GM23338 (cell line): ENCODE measurements at regions not wholly inside any gene's neighbourhood (a gene's known extent, or its start where the extent isn't known, plus 50 kb on each side); places are given as distances from the start of the nearest gene placed in this dataset.

Experiments
- ATAC-seq: fragments of 200-7000 bp; cut with Tn5 transposase; 3 replicates; pipeline ENCODE4 v1.9.1; 2020
- DNase-seq: peaks from one replicate; pipeline ENCODE4 v3.0.0-alpha.2; 2015; ENCODE audit warnings: low spot score
- H2AFZ ChIP-seq: fragments of 200-600 bp; sonication (generic); 2 replicates; pipeline ENCODE4 v1.8.0; 2016; ENCODE audit warnings: antibody characterized with exemption, mild to moderate bottlenecking, moderate library complexity
- H3F3A ChIP-seq: fragments of 200-600 bp; sonication (generic); replicated peaks from 2 replicates; pipeline ENCODE4 v1.8.0; 2017; ENCODE audit warnings: antibody characterized with exemption, mixed run types, low read depth
- H3K27ac ChIP-seq: fragments of 200-600 bp; sonication (generic); 2 replicates; pipeline ENCODE4 v1.6.1; 2016; ENCODE audit warnings: low read depth
- H3K27me3 ChIP-seq: fragments of 200-600 bp; sonication (generic); 2 replicates; pipeline ENCODE4 v1.8.0; 2016; ENCODE audit warnings: mild to moderate bottlenecking, mixed run types, moderate library complexity; ENCODE audit not compliant: insufficient read depth
- H3K36me3 ChIP-seq: fragments of 200-600 bp; sonication (generic); 2 replicates; pipeline ENCODE4 v1.8.0; 2016; ENCODE audit warnings: mild to moderate bottlenecking; ENCODE audit not compliant: insufficient read depth
- H3K4me1 ChIP-seq: fragments of 200-600 bp; sonication (generic); 2 replicates; pipeline ENCODE4 v1.8.0; 2016; ENCODE audit warnings: mild to moderate bottlenecking, moderate library complexity; ENCODE audit not compliant: insufficient read depth
- H3K4me2 ChIP-seq: fragments of 200-600 bp; sonication (generic); 2 replicates; pipeline ENCODE4 v1.7.1; 2017; ENCODE audit warnings: mixed run types
- H3K4me3 ChIP-seq: fragments of 200-600 bp; sonication (generic); 2 replicates; pipeline ENCODE4 v1.6.1; 2016; ENCODE audit warnings: mixed run types
- H3K79me2 ChIP-seq: fragments of 200-600 bp; sonication (generic); replicated peaks from 2 replicates; pipeline ENCODE4 v1.8.0; 2017; ENCODE audit warnings: mild to moderate bottlenecking; ENCODE audit not compliant: insufficient read depth
- H3K9me2 ChIP-seq: fragments of 200-600 bp; sonication (generic); 2 replicates; pipeline ENCODE4 v1.8.0; 2017; ENCODE audit not compliant: insufficient read depth
- H4K20me1 ChIP-seq: fragments of 200-600 bp; sonication (generic); replicated peaks from 2 replicates; pipeline ENCODE4 v1.8.0; 2017; ENCODE audit warnings: mild to moderate bottlenecking; ENCODE audit not compliant: insufficient read depth
- H3K27ac Mint-ChIP-seq: 2 replicates; pipeline ENCODE4 v1.8.0; 2020; ENCODE audit warnings: inconsistent platforms, mild to moderate bottlenecking, moderate library complexity, mixed read lengths
- H3K27me3 Mint-ChIP-seq: 3 replicates; pipeline ENCODE4 v1.8.0; 2022; ENCODE audit warnings: low read depth, mild to moderate bottlenecking, moderate library complexity, mixed read lengths, inconsistent platforms; ENCODE audit not compliant: insufficient read depth, poor library complexity
- H3K36me3 Mint-ChIP-seq: 3 replicates; pipeline ENCODE4 v1.8.0; 2021; ENCODE audit warnings: low read depth, mild to moderate bottlenecking, inconsistent platforms, moderate library complexity, mixed read lengths
- H3K4me1 Mint-ChIP-seq: 3 replicates; pipeline ENCODE4 v1.8.0; 2020; ENCODE audit warnings: mild to moderate bottlenecking, inconsistent platforms, mixed read lengths
- H3K4me3 Mint-ChIP-seq: 3 replicates; pipeline ENCODE4 v1.8.0; 2021; ENCODE audit warnings: moderate library complexity, mild to moderate bottlenecking, inconsistent platforms, mixed read lengths
- H3K9me3 Mint-ChIP-seq: 3 replicates; pipeline ENCODE4 v1.8.0; 2020; ENCODE audit warnings: moderate library complexity, mild to moderate bottlenecking, inconsistent platforms, mixed read lengths
- CREB1 ChIP-seq: fragments of 250-450 bp; sonication (Bioruptor Pico); IDR thresholded peaks from 2 replicates; pipeline ENCODE4 v1.5.0; 2020; ENCODE audit warnings: low read depth, mild to moderate bottlenecking, moderate library complexity
- EZH2phosphoT487 ChIP-seq: fragments of 200-600 bp; sonication (generic); IDR thresholded peaks from one replicate; pipeline ENCODE4 v1.8.1; 2018; ENCODE audit warnings: antibody characterized with exemption; ENCODE audit not compliant: unreplicated experiment
- JUNB ChIP-seq: IDR thresholded peaks from one replicate; pipeline ENCODE4 v1.6.1; 2016; ENCODE audit warnings: antibody characterized with exemption; ENCODE audit not compliant: unreplicated experiment
- POLR2AphosphoS5 ChIP-seq: IDR thresholded peaks from 2 replicates; pipeline ENCODE4 v1.6.1; 2016; ENCODE audit warnings: antibody characterized with exemption, low read depth
- STAT1 ChIP-seq: IDR thresholded peaks from one replicate; pipeline ENCODE4 v1.6.1; 2016; ENCODE audit warnings: antibody characterized with exemption; ENCODE audit not compliant: unreplicated experiment
- ZNF114 ChIP-seq: fragments of 250-450 bp; sonication (Bioruptor Pico); IDR thresholded peaks from 2 replicates; pipeline ENCODE4 v1.5.0; 2020; ENCODE audit warnings: mild to moderate bottlenecking, moderate library complexity
- TF ChIP-seq, protein P1 (sequence below): fragments of 250-450 bp; sonication (Bioruptor Pico); IDR thresholded peaks from 2 replicates; pipeline ENCODE4 v1.5.0; 2020; ENCODE audit warnings: mild to moderate bottlenecking, moderate library complexity
- TF ChIP-seq, protein P2 (sequence below), 2 experiments: fragments of 200-600 bp in 1 of 2; sonication (generic) in 1 of 2; conservative IDR thresholded peaks; 2 replicates each; pipeline versions ENCODE4 v1.5.1 to v1.6.1; 2016 to 2017; ENCODE audit warnings: antibody characterized with exemption in 2 of 2, low read depth in 2 of 2, mild to moderate bottlenecking in 2 of 2, moderate library complexity in 1 of 2
- TF ChIP-seq, protein P3 (sequence below): IDR thresholded peaks from 2 replicates; pipeline ENCODE4 v1.6.1; 2016; ENCODE audit warnings: antibody characterized with exemption

GRCh38 chr2:180505203-180505602 is 475.2 kb upstream of the UBE2E3 start (continued):
- TF ChIP-seq, protein P1, sequence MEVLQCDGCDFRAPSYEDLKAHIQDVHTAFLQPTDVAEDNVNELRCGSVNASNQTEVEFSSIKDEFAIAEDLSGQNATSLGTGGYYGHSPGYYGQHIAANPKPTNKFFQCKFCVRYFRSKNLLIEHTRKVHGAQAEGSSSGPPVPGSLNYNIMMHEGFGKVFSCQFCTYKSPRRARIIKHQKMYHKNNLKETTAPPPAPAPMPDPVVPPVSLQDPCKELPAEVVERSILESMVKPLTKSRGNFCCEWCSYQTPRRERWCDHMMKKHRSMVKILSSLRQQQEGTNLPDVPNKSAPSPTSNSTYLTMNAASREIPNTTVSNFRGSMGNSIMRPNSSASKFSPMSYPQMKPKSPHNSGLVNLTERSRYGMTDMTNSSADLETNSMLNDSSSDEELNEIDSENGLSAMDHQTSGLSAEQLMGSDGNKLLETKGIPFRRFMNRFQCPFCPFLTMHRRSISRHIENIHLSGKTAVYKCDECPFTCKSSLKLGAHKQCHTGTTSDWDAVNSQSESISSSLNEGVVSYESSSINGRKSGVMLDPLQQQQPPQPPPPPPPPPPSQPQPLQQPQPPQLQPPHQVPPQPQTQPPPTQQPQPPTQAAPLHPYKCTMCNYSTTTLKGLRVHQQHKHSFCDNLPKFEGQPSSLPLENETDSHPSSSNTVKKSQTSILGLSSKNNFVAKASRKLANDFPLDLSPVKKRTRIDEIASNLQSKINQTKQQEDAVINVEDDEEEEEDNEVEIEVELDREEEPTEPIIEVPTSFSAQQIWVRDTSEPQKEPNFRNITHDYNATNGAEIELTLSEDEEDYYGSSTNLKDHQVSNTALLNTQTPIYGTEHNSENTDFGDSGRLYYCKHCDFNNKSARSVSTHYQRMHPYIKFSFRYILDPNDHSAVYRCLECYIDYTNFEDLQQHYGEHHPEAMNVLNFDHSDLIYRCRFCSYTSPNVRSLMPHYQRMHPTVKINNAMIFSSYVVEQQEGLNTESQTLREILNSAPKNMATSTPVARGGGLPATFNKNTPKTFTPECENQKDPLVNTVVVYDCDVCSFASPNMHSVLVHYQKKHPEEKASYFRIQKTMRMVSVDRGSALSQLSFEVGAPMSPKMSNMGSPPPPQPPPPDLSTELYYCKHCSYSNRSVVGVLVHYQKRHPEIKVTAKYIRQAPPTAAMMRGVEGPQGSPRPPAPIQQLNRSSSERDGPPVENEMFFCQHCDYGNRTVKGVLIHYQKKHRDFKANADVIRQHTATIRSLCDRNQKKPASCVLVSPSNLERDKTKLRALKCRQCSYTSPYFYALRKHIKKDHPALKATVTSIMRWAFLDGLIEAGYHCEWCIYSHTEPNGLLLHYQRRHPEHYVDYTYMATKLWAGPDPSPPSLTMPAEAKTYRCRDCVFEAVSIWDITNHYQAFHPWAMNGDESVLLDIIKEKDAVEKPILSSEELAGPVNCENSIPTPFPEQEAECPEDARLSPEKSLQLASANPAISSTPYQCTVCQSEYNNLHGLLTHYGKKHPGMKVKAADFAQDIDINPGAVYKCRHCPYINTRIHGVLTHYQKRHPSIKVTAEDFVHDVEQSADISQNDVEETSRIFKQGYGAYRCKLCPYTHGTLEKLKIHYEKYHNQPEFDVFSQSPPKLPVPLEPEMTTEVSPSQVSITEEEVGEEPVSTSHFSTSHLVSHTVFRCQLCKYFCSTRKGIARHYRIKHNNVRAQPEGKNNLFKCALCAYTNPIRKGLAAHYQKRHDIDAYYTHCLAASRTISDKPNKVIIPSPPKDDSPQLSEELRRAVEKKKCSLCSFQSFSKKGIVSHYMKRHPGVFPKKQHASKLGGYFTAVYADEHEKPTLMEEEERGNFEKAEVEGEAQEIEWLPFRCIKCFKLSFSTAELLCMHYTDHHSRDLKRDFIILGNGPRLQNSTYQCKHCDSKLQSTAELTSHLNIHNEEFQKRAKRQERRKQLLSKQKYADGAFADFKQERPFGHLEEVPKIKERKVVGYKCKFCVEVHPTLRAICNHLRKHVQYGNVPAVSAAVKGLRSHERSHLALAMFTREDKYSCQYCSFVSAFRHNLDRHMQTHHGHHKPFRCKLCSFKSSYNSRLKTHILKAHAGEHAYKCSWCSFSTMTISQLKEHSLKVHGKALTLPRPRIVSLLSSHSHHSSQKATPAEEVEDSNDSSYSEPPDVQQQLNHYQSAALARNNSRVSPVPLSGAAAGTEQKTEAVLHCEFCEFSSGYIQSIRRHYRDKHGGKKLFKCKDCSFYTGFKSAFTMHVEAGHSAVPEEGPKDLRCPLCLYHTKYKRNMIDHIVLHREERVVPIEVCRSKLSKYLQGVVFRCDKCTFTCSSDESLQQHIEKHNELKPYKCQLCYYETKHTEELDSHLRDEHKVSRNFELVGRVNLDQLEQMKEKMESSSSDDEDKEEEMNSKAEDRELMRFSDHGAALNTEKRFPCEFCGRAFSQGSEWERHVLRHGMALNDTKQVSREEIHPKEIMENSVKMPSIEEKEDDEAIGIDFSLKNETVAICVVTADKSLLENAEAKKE (CRISPR knock-in tag) = no peak
- TF ChIP-seq STAT1 (no peak), CREB1 (no peak)

- Histone ChIP-seq H3K36me3 (no peaks in the 10 kb centered on the region), H3K27ac (no peak overlapping the region), H3K9me2 (no peaks in the 10 kb centered on the region), H3F3A (no peaks in the 10 kb centered on the region), H3K4me2 (no peak overlapping the region), H3K4me3 (no peak overlapping the region), H3K4me1 (no peaks in the 10 kb centered on the region), H2AFZ (no peak overlapping the region), H4K20me1 (no peaks in the 10 kb centered on the region), H3K27me3 (no peaks in the 10 kb centered on the region), H3K79me2 (no peaks in the 10 kb centered on the region)
- no peaks in the 10 kb centered on the region for H3K4me1 Mint-ChIP-seq
- H3K36me3 Mint-ChIP-seq = no peaks in the 10 kb centered on the region
- H3K9me3 Mint-ChIP-seq = peaks cover 11% of the 10 kb centered on the region; the same call in 2 of the 3 replicates
- H3K27ac Mint-ChIP-seq = no peak overlapping the region
- no peak overlapping the region for H3K4me3 Mint-ChIP-seq
- DNase-seq (no peak), ATAC-seq (no peak)
- no peaks in the 10 kb centered on the region for H3K27me3 Mint-ChIP-seq
- no peak for TF ChIP-seq POLR2AphosphoS5
- TF ChIP-seq ZNF114 (CRISPR knock-in tag) = no peak
- TF ChIP-seq EZH2phosphoT487 = no peak
- TF ChIP-seq, protein P2, sequence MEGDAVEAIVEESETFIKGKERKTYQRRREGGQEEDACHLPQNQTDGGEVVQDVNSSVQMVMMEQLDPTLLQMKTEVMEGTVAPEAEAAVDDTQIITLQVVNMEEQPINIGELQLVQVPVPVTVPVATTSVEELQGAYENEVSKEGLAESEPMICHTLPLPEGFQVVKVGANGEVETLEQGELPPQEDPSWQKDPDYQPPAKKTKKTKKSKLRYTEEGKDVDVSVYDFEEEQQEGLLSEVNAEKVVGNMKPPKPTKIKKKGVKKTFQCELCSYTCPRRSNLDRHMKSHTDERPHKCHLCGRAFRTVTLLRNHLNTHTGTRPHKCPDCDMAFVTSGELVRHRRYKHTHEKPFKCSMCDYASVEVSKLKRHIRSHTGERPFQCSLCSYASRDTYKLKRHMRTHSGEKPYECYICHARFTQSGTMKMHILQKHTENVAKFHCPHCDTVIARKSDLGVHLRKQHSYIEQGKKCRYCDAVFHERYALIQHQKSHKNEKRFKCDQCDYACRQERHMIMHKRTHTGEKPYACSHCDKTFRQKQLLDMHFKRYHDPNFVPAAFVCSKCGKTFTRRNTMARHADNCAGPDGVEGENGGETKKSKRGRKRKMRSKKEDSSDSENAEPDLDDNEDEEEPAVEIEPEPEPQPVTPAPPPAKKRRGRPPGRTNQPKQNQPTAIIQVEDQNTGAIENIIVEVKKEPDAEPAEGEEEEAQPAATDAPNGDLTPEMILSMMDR (conservative IDR thresholded peaks at IDR 0.05; ENCODE audit: low read depth in 2 of 2) = no peak
- no peak for TF ChIP-seq STAT1
- TF ChIP-seq JUNB = no peak
- TF ChIP-seq, protein P3, sequence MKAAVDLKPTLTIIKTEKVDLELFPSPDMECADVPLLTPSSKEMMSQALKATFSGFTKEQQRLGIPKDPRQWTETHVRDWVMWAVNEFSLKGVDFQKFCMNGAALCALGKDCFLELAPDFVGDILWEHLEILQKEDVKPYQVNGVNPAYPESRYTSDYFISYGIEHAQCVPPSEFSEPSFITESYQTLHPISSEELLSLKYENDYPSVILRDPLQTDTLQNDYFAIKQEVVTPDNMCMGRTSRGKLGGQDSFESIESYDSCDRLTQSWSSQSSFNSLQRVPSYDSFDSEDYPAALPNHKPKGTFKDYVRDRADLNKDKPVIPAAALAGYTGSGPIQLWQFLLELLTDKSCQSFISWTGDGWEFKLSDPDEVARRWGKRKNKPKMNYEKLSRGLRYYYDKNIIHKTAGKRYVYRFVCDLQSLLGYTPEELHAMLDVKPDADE = no peak
These were observed 482.7 kb upstream of the UBE2E3 start for GRCh38 chr2:180497621-180498152.
